HL-60 (cell line): ENCODE measurements at regions not wholly inside any gene's neighbourhood (a gene's known extent, or its start where the extent isn't known, plus 50 kb on each side); places are given as distances from the start of the nearest gene placed in this dataset.

Experiments used
- CTCF ChIP-seq: IDR thresholded peaks from one replicate; pipeline ENCODE4 v1.5.1; 2011; ENCODE audit warnings: low read length, control low read depth, inconsistent platforms; ENCODE audit not compliant: insufficient read depth
- GABPA ChIP-seq: IDR thresholded peaks from 2 replicates; pipeline ENCODE4 v1.6.1; 2012; ENCODE audit warnings: low read depth
- POLR2AphosphoS5 ChIP-seq: IDR thresholded peaks from 2 replicates; pipeline ENCODE4 v1.6.1; 2012; ENCODE audit warnings: low read depth
- REST ChIP-seq: IDR thresholded peaks from 2 replicates; pipeline ENCODE4 v1.6.1; 2012; ENCODE audit warnings: low read depth; ENCODE audit not compliant: insufficient replicate concordance
- SPI1 ChIP-seq: IDR thresholded peaks from 2 replicates; pipeline ENCODE4 v1.6.1; 2012; ENCODE audit warnings: low read depth, mild to moderate bottlenecking, borderline replicate concordance

GRCh38 chr20:51140671-51141070 is 117.8 kb upstream of the KCNG1 start:
- TF ChIP-seq CTCF (no peak), POLR2AphosphoS5 (no peak), REST (no peak), GABPA (no peak), SPI1 (no peak)
